OCI-LY7 (cell line): ENCODE measurements at regions not wholly inside any gene's neighbourhood (a gene's known extent, or its start where the extent isn't known, plus 50 kb on each side); places are given as distances from the start of the nearest gene placed in this dataset.

ENCODE experiments used
- BruUV-seq: library from RNA; stranded (reverse); fragments of 400-500 nt; replicated peaks from 2 replicates; lab custom pipeline; 2021; lab: Mats Ljungman, UMichigan
- CTCF ChIA-PET: fragments of 300-600 bp; sonication (Branson Sonifier 250); formaldehyde crosslinking; loops from one replicate; lab custom pipeline; 2022; ENCODE audit warnings: antibody characterized with exemption; ENCODE audit not compliant: unreplicated experiment; lab: Charles Lee
- POLR2A ChIA-PET: fragments of 300-600 bp; sonication (Branson Sonifier 250); formaldehyde crosslinking; loops from one replicate; lab custom pipeline; 2022; ENCODE audit warnings: antibody characterized with exemption; lab: Charles Lee
- DNase-seq: peaks from one replicate; pipeline ENCODE4 v3.0.0-alpha.2; 2015; ENCODE audit warnings: low spot score
- H2AFZ ChIP-seq: fragments of 200-600 bp; sonication (generic), shearing (Covaris generic); 2 replicates; pipeline ENCODE4 v1.6.1; 2014; ENCODE audit warnings: mild to moderate bottlenecking, antibody characterized with exemption, low read length, moderate library complexity
- H3K27ac ChIP-seq: fragments of 200-600 bp; sonication (generic); 2 replicates; pipeline ENCODE4 v1.5.1; 2014; ENCODE audit warnings: mixed run types, low read depth, mild to moderate bottlenecking, moderate library complexity, low read length, inconsistent platforms; ENCODE audit not compliant: poor library complexity, severe bottlenecking
- H3K36me3 ChIP-seq: fragments of 200-600 bp; sonication (generic); 2 replicates; pipeline ENCODE4 v1.6.1; 2014; ENCODE audit warnings: mild to moderate bottlenecking, antibody characterized with exemption, low read length, moderate library complexity, mixed read lengths; ENCODE audit not compliant: insufficient read depth
- H3K4me1 ChIP-seq: fragments of 200-600 bp; sonication (generic); 2 replicates; pipeline ENCODE4 v1.5.1; 2014; ENCODE audit warnings: mild to moderate bottlenecking, low read length; ENCODE audit not compliant: insufficient read depth, poor library complexity, severe bottlenecking
- H3K4me2 ChIP-seq: fragments of 200-600 bp; sonication (generic); 2 replicates; pipeline ENCODE4 v1.6.1; 2014; ENCODE audit warnings: mild to moderate bottlenecking, low read length
- H3K4me3 ChIP-seq: fragments of 200-600 bp; sonication (generic); 2 replicates; pipeline ENCODE4 v1.5.1; 2014; ENCODE audit warnings: mild to moderate bottlenecking, low read depth, low read length; ENCODE audit not compliant: poor library complexity, severe bottlenecking
- H3K79me2 ChIP-seq: fragments of 200-600 bp; sonication (generic); 2 replicates; pipeline ENCODE4 v1.6.1; 2016; ENCODE audit warnings: low read depth, mild to moderate bottlenecking, low read length, moderate library complexity, mixed read lengths; ENCODE audit not compliant: insufficient read depth
- H3K9me2 ChIP-seq: fragments of 200-600 bp; sonication (generic); 2 replicates; pipeline ENCODE4 v1.6.1; 2016; ENCODE audit warnings: mild to moderate bottlenecking, low read length, mixed read lengths; ENCODE audit not compliant: insufficient read depth
- H3K9me3 ChIP-seq: fragments of 200-600 bp; sonication (generic); 2 replicates; pipeline ENCODE4 v1.6.1; 2014; ENCODE audit warnings: mild to moderate bottlenecking, mixed run types, low read length, mixed read lengths
- H4K20me1 ChIP-seq: fragments of 200-600 bp; sonication (generic); 2 replicates; pipeline ENCODE4 v1.6.1; 2014; ENCODE audit warnings: mild to moderate bottlenecking, antibody characterized with exemption, low read length, moderate library complexity, mixed read lengths; ENCODE audit not compliant: insufficient read depth
- EZH2phosphoT487 ChIP-seq: fragments of 200-600 bp; sonication (generic); IDR thresholded peaks from 2 replicates; pipeline ENCODE4 v1.6.1; 2018; ENCODE audit warnings: low read depth, borderline replicate concordance, mild to moderate bottlenecking, mixed run types, antibody characterized with exemption, low read length, moderate library complexity, mixed read lengths
- intact Hi-C: fragments of 100-400 bp; cut with micrococcal nuclease; formaldehyde crosslinking; loops from one replicate; pipeline ENCODE4 v1.10.0; 2022; ENCODE audit not compliant: unreplicated experiment
- TF ChIP-seq, protein P1 (sequence below): fragments of 200-600 bp; sonication (generic); conservative IDR thresholded peaks from 2 replicates; pipeline ENCODE4 v1.5.1; 2014; ENCODE audit warnings: mild to moderate bottlenecking, antibody characterized with exemption, low read length, moderate library complexity, mixed read lengths

DNA sequence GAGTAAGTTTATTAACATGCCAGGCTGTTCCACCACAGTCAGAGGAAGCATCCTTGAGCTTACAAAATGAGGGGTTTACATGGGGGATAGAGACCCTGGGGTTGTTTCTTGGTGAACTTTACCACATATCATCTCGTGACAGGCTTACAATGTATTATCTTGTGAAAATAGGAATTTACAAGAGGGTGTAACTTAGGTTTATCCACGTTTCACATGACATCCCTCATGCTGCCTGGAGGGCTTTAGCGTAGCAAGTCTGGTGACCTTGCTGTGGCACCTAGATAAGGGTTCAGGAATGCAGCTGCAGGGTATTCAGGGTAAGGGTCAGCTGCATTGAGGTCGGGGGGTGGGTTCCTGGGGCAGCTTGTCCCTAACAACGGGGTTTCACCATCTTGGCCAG is 154.6 kb upstream of the ARG1 start:
- Histone ChIP-seq H3K4me1 (peaks cover 6% of the 10 kb centered on the region), H3K79me2 (no peaks in the 10 kb centered on the region), H3K4me3 (no peak overlapping the region), H2AFZ (no peak overlapping the region), H3K27ac (no peak overlapping the region), H3K4me2 (no peak overlapping the region), H4K20me1 (no peaks in the 10 kb centered on the region), H3K9me2 (no peaks in the 10 kb centered on the region), H3K9me3 (peaks cover 4% of the 10 kb centered on the region; the same call in 1 of the 2 replicates), H3K36me3 (no peaks in the 10 kb centered on the region)
- TF ChIP-seq, protein P1, sequence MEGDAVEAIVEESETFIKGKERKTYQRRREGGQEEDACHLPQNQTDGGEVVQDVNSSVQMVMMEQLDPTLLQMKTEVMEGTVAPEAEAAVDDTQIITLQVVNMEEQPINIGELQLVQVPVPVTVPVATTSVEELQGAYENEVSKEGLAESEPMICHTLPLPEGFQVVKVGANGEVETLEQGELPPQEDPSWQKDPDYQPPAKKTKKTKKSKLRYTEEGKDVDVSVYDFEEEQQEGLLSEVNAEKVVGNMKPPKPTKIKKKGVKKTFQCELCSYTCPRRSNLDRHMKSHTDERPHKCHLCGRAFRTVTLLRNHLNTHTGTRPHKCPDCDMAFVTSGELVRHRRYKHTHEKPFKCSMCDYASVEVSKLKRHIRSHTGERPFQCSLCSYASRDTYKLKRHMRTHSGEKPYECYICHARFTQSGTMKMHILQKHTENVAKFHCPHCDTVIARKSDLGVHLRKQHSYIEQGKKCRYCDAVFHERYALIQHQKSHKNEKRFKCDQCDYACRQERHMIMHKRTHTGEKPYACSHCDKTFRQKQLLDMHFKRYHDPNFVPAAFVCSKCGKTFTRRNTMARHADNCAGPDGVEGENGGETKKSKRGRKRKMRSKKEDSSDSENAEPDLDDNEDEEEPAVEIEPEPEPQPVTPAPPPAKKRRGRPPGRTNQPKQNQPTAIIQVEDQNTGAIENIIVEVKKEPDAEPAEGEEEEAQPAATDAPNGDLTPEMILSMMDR: no peak
- TF ChIP-seq EZH2phosphoT487: no peak
- no peak for DNase-seq
- CTCF ChIA-PET: no interaction called here
- intact Hi-C loops: no loop called here
- POLR2A ChIA-PET: interaction anchor here (0.7 to 1.1 kb wide), 3 partner anchors 9 to 1357 kb away, joined by 3 to 8 read pairs (median 4); no protein-coding TSS in a partner anchor
- no TSS peak for BruUV-seq

DNA sequence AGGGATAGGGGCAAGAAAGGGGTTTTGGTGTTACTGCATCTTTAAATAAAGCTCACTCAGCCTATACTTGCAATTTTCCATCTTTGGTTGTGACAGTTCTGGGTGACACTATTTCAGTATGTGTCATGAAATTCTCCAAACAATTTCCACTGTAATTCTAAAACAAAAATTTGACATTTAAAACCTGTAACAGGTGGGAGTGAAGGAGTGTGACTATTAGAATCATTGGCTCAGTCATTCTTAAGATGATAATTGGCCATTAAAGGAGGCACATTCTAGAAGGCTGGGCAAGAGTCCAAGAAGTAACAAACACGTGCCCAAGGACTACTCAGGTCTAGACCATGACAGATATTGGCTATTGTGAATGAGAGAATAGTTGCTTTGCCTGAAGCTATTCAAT is 153.3 kb upstream of the ARG1 start:
- POLR2A ChIA-PET: interaction anchor here (1.0 to 1.3 kb wide), 2 partner anchors 9 to 30 kb away, joined by 3 to 4 read pairs; no protein-coding TSS in a partner anchor
- no peaks in the 10 kb centered on the region for H3K79me2 ChIP-seq
- intact Hi-C loops: no loop called here
- TF ChIP-seq, protein P1: no peak
- TF ChIP-seq EZH2phosphoT487: no peak
- H4K20me1 ChIP-seq: no peaks in the 10 kb centered on the region
- no peaks in the 10 kb centered on the region for H3K36me3 ChIP-seq
- no peak overlapping the region for H3K4me3 ChIP-seq
- no peak for DNase-seq
- H3K9me2 ChIP-seq: no peaks in the 10 kb centered on the region
- no peak overlapping the region for H3K27ac ChIP-seq
- peaks cover 4% of the 10 kb centered on the region; the same call in 1 of the 2 replicates for H3K9me3 ChIP-seq
- H3K4me2 ChIP-seq: no peak overlapping the region
- CTCF ChIA-PET: no interaction called here
- H3K4me1 ChIP-seq: peaks cover 6% of the 10 kb centered on the region
- H2AFZ ChIP-seq: peak overlapping the region; percentile 34; the same call in 1 of the 2 replicates
- no TSS peak for BruUV-seq

DNA sequence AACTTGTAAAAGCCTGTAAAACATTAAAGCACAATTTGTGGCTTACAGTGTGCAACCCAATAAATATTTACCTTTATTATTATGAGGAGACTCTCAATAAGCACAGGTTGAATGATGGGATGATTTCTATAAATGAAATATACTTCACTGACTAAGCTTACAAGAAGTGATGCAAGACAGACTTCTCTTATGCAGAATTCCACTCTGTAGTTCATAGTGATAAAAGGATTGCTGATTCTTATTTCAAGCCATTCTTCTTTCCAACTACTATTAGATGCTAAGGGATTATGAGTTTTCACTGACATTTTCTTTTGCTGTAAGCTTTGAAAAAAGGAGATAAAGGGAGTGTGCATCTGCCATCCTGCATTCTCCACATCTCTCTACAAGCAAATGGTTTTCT is 149.0 kb upstream of the ARG1 start:
- peaks cover 17% of the 10 kb centered on the region for H3K4me1 ChIP-seq
- DNase-seq: no peak
- intact Hi-C loops: no loop called here
- H3K27ac ChIP-seq: no peak overlapping the region
- TF ChIP-seq, protein P1: no peak
- no peak for TF ChIP-seq EZH2phosphoT487
- no peak overlapping the region for H3K4me3 ChIP-seq
- ChIA-PET CTCF (no interaction called here), POLR2A (no interaction called here)
- no peak overlapping the region for H3K4me2 ChIP-seq
- H3K9me2 ChIP-seq: no peaks in the 10 kb centered on the region
- no TSS peak for BruUV-seq
- no peak overlapping the region for H2AFZ ChIP-seq
- H3K79me2 ChIP-seq: no peaks in the 10 kb centered on the region
- peaks cover 2% of the 10 kb centered on the region; the same call in 1 of the 2 replicates for H3K36me3 ChIP-seq
- H4K20me1 ChIP-seq: no peaks in the 10 kb centered on the region
- H3K9me3 ChIP-seq: peaks cover 22% of the 10 kb centered on the region; the same call in 1 of the 2 replicates
